WTC11 (cell line): ENCODE measurements at regions not wholly inside any gene's neighbourhood (a gene's known extent, or its start where the extent isn't known, plus 50 kb on each side); places are given as distances from the start of the nearest gene placed in this dataset.

ENCODE experiments used
- ATAC-seq: fragments of 200-7000 bp; cut with Tn5 transposase; 2 replicates; pipeline ENCODE4 v1.10.0; 2021; ENCODE audit warnings: mild to moderate bottlenecking, moderate library complexity
- CTCF ChIA-PET: fragments of 300-600 bp; sonication (Branson Sonifier 250); formaldehyde crosslinking; loops from one replicate; lab custom pipeline; 2021; ENCODE audit warnings: antibody characterized with exemption; lab: Charles Lee
- POLR2A ChIA-PET: fragments of 350-600 bp; sonication (Branson Sonifier 250); formaldehyde crosslinking; loops from one replicate; lab custom pipeline; 2021; ENCODE audit warnings: antibody characterized with exemption; lab: Charles Lee
- DNase-seq: peaks from one replicate; pipeline ENCODE4 v3.0.0; 2021; ENCODE audit warnings: low spot score
- H3K27ac Mint-ChIP-seq: 2 replicates; pipeline ENCODE4 v1.8.0; 2021; ENCODE audit warnings: mixed read lengths
- H3K27me3 Mint-ChIP-seq: 2 replicates; pipeline ENCODE4 v1.8.0; 2021; ENCODE audit warnings: low read depth, mild to moderate bottlenecking, moderate library complexity, mixed read lengths
- H3K36me3 Mint-ChIP-seq: 2 replicates; pipeline ENCODE4 v1.8.0; 2021; ENCODE audit warnings: mixed read lengths
- H3K4me1 Mint-ChIP-seq: 2 replicates; pipeline ENCODE4 v1.8.0; 2022; ENCODE audit warnings: mixed read lengths
- H3K4me3 Mint-ChIP-seq: 2 replicates; pipeline ENCODE4 v1.8.0; 2021; ENCODE audit warnings: mild to moderate bottlenecking, moderate library complexity, mixed read lengths
- H3K9me3 Mint-ChIP-seq: 2 replicates; pipeline ENCODE4 v1.8.0; 2021; ENCODE audit warnings: mixed read lengths
- ATF1 ChIP-seq: sonication (generic); formaldehyde crosslinking; IDR thresholded peaks from 2 replicates; pipeline ENCODE4 v1.8.1; 2023; ENCODE audit warnings: mild to moderate bottlenecking, moderate library complexity, missing genetic modification reagents
- ATF3 ChIP-seq: sonication (generic); formaldehyde crosslinking; conservative IDR thresholded peaks from 2 replicates; pipeline ENCODE4 v1.8.1; 2022; ENCODE audit warnings: mild to moderate bottlenecking, missing genetic modification reagents
- CBFB ChIP-seq: sonication (generic); formaldehyde crosslinking; IDR thresholded peaks from 2 replicates; pipeline ENCODE4 v1.8.1; 2022; ENCODE audit warnings: mild to moderate bottlenecking, low read depth, missing genetic modification reagents
- CREM ChIP-seq: sonication (generic); formaldehyde crosslinking; IDR thresholded peaks from 2 replicates; pipeline ENCODE4 v1.8.1; 2022; ENCODE audit warnings: mild to moderate bottlenecking, missing genetic modification reagents, moderate library complexity
- E2F1 ChIP-seq: sonication (generic); formaldehyde crosslinking; IDR thresholded peaks from 2 replicates; pipeline ENCODE4 v1.8.0; 2022; ENCODE audit warnings: mild to moderate bottlenecking, missing genetic modification reagents
- ELF4 ChIP-seq: sonication (generic); formaldehyde crosslinking; IDR thresholded peaks from 2 replicates; pipeline ENCODE4 v1.8.1; 2022; ENCODE audit warnings: low read depth, mild to moderate bottlenecking, moderate library complexity, missing genetic modification reagents
- ERG ChIP-seq: fragments of 250-450 bp; sonication (Bioruptor Pico); IDR thresholded peaks from 2 replicates; pipeline ENCODE4 v1.8.0; 2021; ENCODE audit warnings: mild to moderate bottlenecking
- FOXP4 ChIP-seq: sonication (generic); formaldehyde crosslinking; IDR thresholded peaks from 2 replicates; pipeline ENCODE4 v1.8.0; 2022; ENCODE audit warnings: mild to moderate bottlenecking, missing genetic modification reagents
- GABPB1 ChIP-seq: sonication (generic); formaldehyde crosslinking; IDR thresholded peaks from 2 replicates; pipeline ENCODE4 v1.8.1; 2023; ENCODE audit warnings: mild to moderate bottlenecking, missing genetic modification reagents
- GRHL2 ChIP-seq: fragments of 250-450 bp; sonication (Bioruptor Pico); IDR thresholded peaks from 2 replicates; pipeline ENCODE4 v1.8.0; 2022; ENCODE audit warnings: mild to moderate bottlenecking, moderate library complexity; ENCODE audit not compliant: insufficient replicate concordance, severe bottlenecking
- HMGA2 ChIP-seq: fragments of 250-450 bp; sonication (Bioruptor Pico); IDR thresholded peaks from 2 replicates; pipeline ENCODE4 v1.4.0; 2021; ENCODE audit warnings: mild to moderate bottlenecking, moderate library complexity
- IRF1 ChIP-seq: sonication (generic); formaldehyde crosslinking; IDR thresholded peaks from 2 replicates; pipeline ENCODE4 v1.8.0; 2023; ENCODE audit warnings: missing genetic modification reagents
- MYBL2 ChIP-seq: sonication (generic); formaldehyde crosslinking; IDR thresholded peaks from 2 replicates; pipeline ENCODE4 v1.8.1; 2023; ENCODE audit warnings: mild to moderate bottlenecking, moderate library complexity, missing genetic modification reagents
- NR2C2 ChIP-seq: sonication (generic); formaldehyde crosslinking; IDR thresholded peaks from 2 replicates; pipeline ENCODE4 v1.8.0; 2022; ENCODE audit warnings: mild to moderate bottlenecking, missing genetic modification reagents
- OVOL2 ChIP-seq: fragments of 250-450 bp; sonication (Bioruptor Pico); IDR thresholded peaks from 2 replicates; pipeline ENCODE4 v1.9.0; 2021; ENCODE audit warnings: mild to moderate bottlenecking, borderline replicate concordance
- PRDM15 ChIP-seq: sonication (generic); formaldehyde crosslinking; IDR thresholded peaks from 2 replicates; pipeline ENCODE4 v1.8.0; 2022; ENCODE audit warnings: missing genetic modification reagents
- SMAD4 ChIP-seq: sonication (generic); formaldehyde crosslinking; IDR thresholded peaks from 2 replicates; pipeline ENCODE4 v1.8.0; 2022; ENCODE audit warnings: mild to moderate bottlenecking, missing genetic modification reagents
- TCF7 ChIP-seq: sonication (generic); formaldehyde crosslinking; IDR thresholded peaks from 2 replicates; pipeline ENCODE4 v1.8.0; 2022; ENCODE audit warnings: mild to moderate bottlenecking, low read depth, missing genetic modification reagents, moderate library complexity
- TEAD1 ChIP-seq: sonication (generic); formaldehyde crosslinking; IDR thresholded peaks from 2 replicates; pipeline ENCODE4 v1.8.0; 2022; ENCODE audit warnings: mild to moderate bottlenecking, missing genetic modification reagents
- ZBTB21 ChIP-seq: sonication (generic); formaldehyde crosslinking; IDR thresholded peaks from 2 replicates; pipeline ENCODE4 v1.8.1; 2023; ENCODE audit warnings: mild to moderate bottlenecking, missing genetic modification reagents, borderline replicate concordance
- ZNF121 ChIP-seq: sonication (generic); formaldehyde crosslinking; IDR thresholded peaks from 2 replicates; pipeline ENCODE4 v1.8.0; 2023; ENCODE audit warnings: missing genetic modification reagents
- ZNF138 ChIP-seq: sonication (generic); formaldehyde crosslinking; conservative IDR thresholded peaks from 2 replicates; pipeline ENCODE4 v1.8.1; 2022; ENCODE audit warnings: mild to moderate bottlenecking, moderate library complexity, missing genetic modification reagents
- ZNF396 ChIP-seq: fragments of 250-450 bp; sonication (Bioruptor Pico); IDR thresholded peaks from 2 replicates; pipeline ENCODE4 v1.8.0; 2021; ENCODE audit warnings: mild to moderate bottlenecking, moderate library complexity, borderline replicate concordance

- no peak for TF ChIP-seq HMGA2 (CRISPR knock-in tag)
- TF ChIP-seq ZNF396 (CRISPR knock-in tag), result no peak
- TF ChIP-seq TCF7 (CRISPR knock-in tag), result no peak
- no peak for TF ChIP-seq TEAD1
- no peak for TF ChIP-seq OVOL2 (CRISPR knock-in tag)
- no peak for TF ChIP-seq ELF4 (CRISPR knock-in tag)
- no peak for TF ChIP-seq NR2C2 (CRISPR knock-in tag)
- no peak for TF ChIP-seq CBFB (CRISPR knock-in tag)
- TF ChIP-seq ZBTB21 (CRISPR knock-in tag), result no peak
- no peak for TF ChIP-seq MYBL2 (CRISPR knock-in tag)
- no peak for TF ChIP-seq PRDM15
- no peak for TF ChIP-seq ZNF138 (CRISPR knock-in tag)
- TF ChIP-seq SMAD4, result no peak
- TF ChIP-seq GABPB1 (CRISPR knock-in tag), result no peak
- ChIA-PET POLR2A (no interaction called here), CTCF (interaction anchor here (1.1 kb wide), 1 partner anchor 176 kb away, joined by 3 read pairs; no protein-coding TSS in a partner anchor)
- no peak for ATAC-seq
- Mint-ChIP-seq H3K36me3 (no peaks in the 10 kb centered on the region), H3K9me3 (no peaks in the 10 kb centered on the region), H3K27ac (no peak overlapping the region), H3K4me3 (no peak overlapping the region), H3K4me1 (peaks cover 36% of the 10 kb centered on the region), H3K27me3 (no peaks in the 10 kb centered on the region; the same call in 1 of the 2 replicates)
- no peak for DNase-seq
Measured at GRCh38 chr4:17092736-17093437, 194.4 kb upstream of the LDB2 start.

- peaks cover 12% of the 10 kb centered on the region for H3K9me3 Mint-ChIP-seq
- peaks cover 3% of the 10 kb centered on the region; the same call in 1 of the 2 replicates for H3K27me3 Mint-ChIP-seq
- no peak overlapping the region for H3K4me3 Mint-ChIP-seq
- DNase-seq (no peak), ATAC-seq (no peak)
- ChIA-PET CTCF (no interaction called here), POLR2A (no interaction called here)
- peaks cover 4% of the 10 kb centered on the region for H3K36me3 Mint-ChIP-seq
- no peak overlapping the region for H3K27ac Mint-ChIP-seq
- H3K4me1 Mint-ChIP-seq, result peaks cover 20% of the 10 kb centered on the region
- TF ChIP-seq ZNF121 (CRISPR knock-in tag), result no peak
- TF ChIP-seq ATF3 (CRISPR knock-in tag), result no peak
- TF ChIP-seq CREM, result no peak
- no peak for TF ChIP-seq HMGA2 (CRISPR knock-in tag)
- TF ChIP-seq IRF1 (CRISPR knock-in tag), result no peak
- no peak for TF ChIP-seq ATF1 (CRISPR knock-in tag)
- TF ChIP-seq FOXP4 (CRISPR knock-in tag), result no peak
- no peak for TF ChIP-seq PRDM15
- no peak for TF ChIP-seq E2F1
- no peak for TF ChIP-seq ERG
- TF ChIP-seq GRHL2, result no peak
Measured at GRCh38 chr4:17091104-17091503, 192.7 kb upstream of the LDB2 start.
